ENCODE measurements at regions not wholly inside any gene's neighbourhood (a gene's known extent, or its start where the extent isn't known, plus 50 kb on each side); places are given as distances from the start of the nearest gene placed in this dataset.

DNA sequence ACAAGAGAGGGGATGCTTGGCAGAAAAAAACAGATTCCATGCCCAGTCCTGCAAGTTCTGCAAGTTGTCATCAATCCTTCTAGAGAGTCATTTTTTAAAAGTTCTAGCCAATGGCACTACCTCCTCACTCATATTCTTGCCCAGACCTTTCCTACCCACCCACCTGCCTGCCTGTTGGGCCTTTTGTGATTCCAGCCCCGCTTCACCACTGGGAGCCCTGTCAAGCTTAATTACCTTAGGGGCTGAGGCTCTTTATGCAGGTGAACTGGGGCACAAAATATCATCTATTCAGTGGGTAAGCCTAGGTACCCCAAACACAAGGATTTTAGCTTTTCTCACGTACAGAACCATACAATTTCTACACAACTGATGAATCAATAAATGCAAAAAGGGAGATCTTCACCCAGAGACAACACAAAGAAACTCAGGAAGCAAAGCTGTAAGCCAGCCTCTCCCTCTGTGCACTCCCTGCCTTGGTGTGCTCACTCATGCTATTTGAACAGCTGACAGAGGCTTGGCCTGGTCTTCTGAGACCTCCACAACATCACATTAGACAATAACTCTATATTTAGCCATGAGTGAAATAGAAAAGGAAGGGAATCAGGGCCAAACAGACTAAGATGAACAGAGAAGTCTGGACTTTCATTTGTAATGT lies 222.6 kb downstream of the HTR7 start:
- DNase-seq = no peak

DNA sequence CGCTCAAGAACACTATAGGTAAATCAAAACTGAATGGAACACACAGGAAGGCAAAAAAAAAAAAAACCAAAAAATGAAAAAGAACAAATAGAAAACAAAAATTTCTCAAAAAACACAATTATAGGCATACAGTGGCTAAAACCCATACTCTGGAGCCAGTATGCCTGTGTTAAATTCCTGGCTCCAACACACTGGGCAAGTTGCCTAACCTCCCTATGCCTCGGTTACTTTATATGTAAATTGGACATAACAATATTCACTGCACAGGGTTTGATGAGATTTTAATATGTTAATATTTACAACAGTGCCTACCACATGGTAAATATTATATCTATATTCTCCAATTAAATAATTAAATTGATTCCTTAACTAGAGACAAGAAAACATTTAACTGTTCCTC lies 217.1 kb downstream of the HTR7 start:
- no peak for DNase-seq

DNA sequence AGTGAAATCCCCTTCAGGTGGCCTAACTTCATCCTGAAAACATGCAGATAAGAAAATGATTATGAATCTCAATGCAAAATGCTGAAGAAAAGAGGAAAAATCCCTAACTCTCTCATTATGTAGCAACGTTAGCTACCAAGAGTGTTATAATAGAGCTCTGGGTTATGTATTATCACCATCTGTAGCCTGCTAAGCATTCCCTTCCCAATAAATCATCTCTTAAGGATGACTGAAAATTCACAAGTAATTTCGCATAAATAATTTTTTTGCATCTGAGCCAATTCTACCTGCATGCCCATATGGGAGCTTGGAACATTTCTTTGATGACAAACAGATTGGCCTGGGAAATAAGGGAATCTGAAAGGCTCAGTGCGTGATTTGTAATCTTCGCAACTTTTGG lies 216.1 kb downstream of the HTR7 start:
- no peak for DNase-seq

DNA sequence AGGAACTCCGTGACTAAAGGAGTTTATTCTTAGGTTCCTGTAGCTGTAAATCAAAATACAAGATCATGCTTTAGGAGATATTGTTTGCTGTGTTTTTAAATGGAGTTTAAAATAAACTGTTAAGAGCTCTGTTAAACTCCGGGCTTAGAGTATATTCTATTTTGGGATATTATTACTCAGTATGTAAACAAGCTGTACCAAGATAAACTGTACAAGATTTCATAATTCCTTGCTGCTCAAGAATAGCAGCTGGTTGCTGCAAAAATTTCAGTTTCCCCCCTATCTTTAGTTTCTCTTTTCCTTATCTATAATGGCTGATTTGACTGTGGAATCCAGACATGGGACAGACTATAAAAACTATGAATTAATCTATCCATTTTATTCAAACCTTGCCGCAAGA lies 215.7 kb downstream of the HTR7 start:
- no peak for DNase-seq

DNA sequence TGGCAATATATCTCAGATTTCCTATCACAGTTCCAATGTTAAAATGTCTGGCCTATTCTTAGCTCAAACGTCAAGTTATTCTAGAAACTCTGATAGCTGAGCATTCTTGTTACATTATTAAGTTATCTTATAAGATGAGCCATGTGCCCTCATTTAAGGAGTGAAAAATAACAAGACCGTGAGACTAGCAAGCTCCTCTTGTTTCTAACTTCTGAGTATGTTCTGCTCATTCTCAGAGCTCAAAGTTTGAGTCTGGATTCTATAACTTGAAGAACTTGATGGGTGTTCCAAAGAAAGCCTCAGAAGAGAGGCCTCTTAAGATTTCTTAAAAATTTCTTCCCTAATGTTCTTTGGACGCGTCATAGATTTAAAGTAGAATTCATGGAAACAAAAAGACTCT lies 215.2 kb downstream of the HTR7 start:
- DNase-seq = no peak

DNA sequence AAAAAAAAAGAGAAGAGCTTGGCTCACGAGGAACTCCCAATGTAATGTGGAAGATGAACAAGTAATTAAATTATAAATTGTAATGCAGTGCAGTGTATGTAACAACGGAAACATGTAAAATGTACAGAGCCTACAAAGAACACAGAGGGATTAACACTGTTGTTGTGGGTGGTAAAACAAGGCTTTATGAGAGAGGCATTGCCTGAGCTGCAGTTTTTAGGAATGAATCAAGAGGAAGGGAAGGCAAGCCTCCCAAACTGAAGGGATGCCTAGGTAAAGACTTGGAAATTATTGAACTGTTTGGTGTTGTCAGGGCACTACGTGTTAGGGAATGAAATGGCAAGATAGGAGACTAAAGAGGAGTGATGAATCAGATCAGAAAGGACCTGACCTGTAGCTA lies 213.7 kb downstream of the HTR7 start:
- no peak for DNase-seq

DNA sequence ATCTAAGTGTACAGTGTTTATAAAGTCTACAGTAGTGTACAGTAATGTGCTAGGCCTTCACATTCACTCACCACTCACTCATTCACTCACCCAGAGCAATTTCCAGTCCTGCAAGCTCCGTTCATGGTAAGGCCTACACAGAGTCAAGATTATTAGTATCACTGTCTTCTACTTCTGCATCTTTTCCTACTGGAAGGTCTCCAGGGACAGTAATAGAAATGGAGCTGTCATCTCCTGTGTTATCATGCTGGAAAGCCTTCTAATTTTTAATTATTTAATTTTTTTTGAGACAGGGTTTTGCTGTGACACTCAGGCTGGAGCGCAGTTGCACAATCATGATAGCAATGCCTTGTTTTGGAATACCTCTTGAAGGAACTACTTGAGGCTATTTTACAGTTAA lies 207.0 kb downstream of the HTR7 start:
- DNase-seq = no peak

DNA sequence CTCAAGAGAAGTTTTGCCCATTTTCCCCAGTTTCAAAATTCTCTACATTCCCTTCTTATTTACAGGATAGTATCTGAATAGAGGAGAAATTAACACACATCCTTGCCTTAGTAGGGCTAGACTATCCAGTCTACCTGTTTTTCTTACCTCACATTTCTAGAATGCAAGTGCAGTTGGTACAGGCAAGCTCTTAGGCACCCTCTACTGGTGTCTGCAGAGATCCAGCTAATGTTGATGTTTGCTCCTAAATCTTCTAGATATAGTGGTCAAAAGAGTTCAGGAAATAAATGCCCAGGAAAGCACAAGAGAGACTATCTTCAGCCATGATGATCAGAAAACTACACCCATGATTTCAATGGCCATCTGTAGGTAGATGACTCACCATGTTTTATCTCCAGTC lies 205.3 kb downstream of the HTR7 start:
- DNase-seq = no peak

DNA sequence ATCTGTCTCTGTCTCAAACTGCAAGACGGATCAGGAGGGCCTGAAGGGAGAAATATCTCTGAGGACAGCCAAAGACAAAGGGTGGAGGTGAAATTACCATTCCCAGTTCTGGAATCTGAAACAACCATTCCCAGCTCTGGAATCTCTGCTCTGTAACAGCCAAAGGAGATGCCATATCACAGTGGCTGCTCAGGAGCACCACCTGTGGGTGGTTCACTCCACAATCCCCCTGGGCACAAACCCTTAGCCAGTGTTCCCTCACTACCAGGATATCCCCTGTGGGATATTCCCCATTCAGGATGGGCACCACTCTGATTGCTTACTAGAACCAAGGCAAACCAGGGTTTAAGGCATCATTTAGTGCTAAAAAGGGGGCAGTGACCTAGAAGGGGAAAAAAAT lies 199.0 kb downstream of the HTR7 start:
- no peak for DNase-seq

DNA sequence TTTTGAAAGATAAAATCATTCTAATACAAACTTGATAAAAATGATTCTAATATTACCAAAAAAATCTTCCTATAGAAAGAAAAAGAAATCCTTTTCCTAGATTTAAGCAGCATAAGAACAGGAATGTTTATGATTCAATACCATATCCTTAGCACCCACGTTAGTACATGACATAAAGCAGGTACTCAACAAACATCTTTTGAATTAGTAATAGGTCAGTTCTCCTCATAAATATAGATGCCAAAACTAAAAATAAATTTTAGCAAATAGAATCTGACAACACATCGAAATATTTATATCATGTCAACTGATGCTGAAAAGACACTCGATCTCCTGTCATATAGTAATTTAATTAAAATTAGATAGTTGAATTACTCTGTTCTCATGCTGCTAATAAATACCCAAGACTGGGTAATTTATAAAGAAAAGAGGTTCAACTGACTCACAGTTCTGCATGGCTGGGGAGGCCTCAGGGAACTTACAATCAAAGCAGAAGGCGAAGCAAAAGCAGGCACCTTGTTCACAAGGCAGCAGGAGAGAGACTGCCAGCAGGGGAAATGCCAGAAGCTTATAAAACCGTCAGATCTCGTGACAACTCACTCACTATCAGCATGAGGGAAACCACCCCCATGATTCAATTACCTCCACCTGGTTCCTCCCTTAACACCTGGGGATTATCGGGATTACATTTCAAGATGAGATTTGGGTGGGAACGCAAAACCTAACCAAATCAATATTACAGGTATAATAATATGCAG lies 191.8 kb downstream of the HTR7 start:
- no peak for DNase-seq

DNA sequence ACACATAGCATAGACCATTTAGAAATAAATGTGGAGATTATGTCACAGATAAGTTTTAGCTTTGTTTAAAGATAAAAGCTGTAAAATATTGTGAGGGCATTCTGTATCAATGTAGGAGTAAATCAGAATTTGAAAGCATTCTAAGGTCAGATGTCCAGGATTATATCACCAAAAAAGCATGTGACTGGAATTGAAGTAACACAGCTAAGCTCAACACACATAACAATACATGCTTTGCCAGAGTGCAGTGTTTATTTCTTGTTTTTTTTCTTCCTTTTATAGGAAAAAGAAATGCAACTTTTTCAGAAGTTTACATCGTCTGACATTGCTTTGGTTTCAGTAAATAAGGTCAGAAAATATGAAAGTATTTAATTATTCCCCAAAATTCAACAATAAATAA lies 183.4 kb downstream of the HTR7 start:
- DNase-seq = no peak

DNA sequence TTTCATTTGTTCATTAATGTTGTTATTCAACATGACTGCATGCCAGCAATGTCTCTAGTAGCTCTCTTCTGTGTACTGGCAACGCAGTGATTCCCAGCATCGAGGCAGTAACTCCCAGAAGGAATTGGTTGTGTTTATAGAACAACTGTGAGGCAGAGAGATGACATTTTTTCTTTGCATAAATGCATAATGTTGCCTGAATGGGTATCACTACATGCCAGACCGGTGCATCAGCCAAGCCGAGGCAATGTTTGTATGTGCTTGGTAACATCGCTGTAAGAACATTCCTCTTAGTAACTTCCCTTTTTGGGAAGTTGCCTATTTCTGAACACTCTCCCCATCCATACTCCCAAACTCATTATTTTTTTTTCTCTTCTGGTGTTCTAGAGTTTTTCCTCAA lies 182.9 kb downstream of the HTR7 start:
- DNase-seq = no peak

DNA sequence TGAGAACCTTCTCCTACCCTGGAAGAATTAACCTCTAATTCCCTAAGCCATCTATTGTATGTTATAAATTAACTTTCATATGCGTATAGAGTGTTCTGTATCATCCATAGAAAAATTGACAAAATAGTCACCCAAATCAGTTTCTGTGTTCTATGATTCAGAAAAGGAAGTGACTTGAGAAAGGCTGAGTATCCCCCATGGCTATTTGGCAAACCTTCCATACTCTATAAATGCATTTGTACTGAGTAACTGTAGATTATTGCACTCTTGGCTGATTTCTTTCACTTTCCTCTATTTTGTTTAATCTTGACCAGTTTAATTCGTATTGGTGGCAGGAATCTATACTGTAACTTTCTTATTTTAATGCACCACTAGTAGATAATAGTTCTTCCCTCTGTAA lies 182.2 kb downstream of the HTR7 start:
- no peak for DNase-seq

Measured in NCI-H2029 (cell line).